SK-N-SH (cell line): ENCODE measurements at regions not wholly inside any gene's neighbourhood (a gene's known extent, or its start where the extent isn't known, plus 50 kb on each side); places are given as distances from the start of the nearest gene placed in this dataset.

Experiments used
- CTCF ChIA-PET: fragments of 300-600, 350-600 bp; formaldehyde crosslinking; extraction: SDS; loops from one replicate; lab custom pipeline; 2021; lab: Yijun Ruan, JAX
- POLR2A ChIA-PET: fragments of 350-600 bp; sonication (Branson Sonifier 250); formaldehyde crosslinking; extraction: SDS; loops from one replicate; lab custom pipeline; 2020; ENCODE audit warnings: antibody characterized with exemption, inconsistent platforms; lab: Yijun Ruan, JAX
- DNase-seq: peaks from one replicate; pipeline ENCODE4 v3.0.0; 2012
- H2AFZ ChIP-seq: fragments of 200-600 bp; sonication (generic); 2 replicates; pipeline ENCODE4 v1.8.1; 2016; ENCODE audit warnings: antibody characterized with exemption, mild to moderate bottlenecking, low read depth
- H3F3A ChIP-seq: fragments of 200-600 bp; sonication (generic); replicated peaks from 2 replicates; pipeline ENCODE3; 2016; ENCODE audit warnings: antibody characterized with exemption, mild to moderate bottlenecking; ENCODE audit not compliant: insufficient read depth
- H3K27ac ChIP-seq, 2 experiments: fragments of 200-500 bp in 1 of 2; fragments of 200-600 bp in 1 of 2; sonication (Bioruptor generic) in 1 of 2; sonication (generic), shearing (Covaris generic) in 1 of 2; 2 replicates each; pipeline versions ENCODE4 v1.5.1 to v1.6.1; 2014 to 2016; ENCODE audit warnings: low read depth in 2 of 2, inconsistent platforms in 1 of 2, low read length in 1 of 2, mild to moderate bottlenecking in 1 of 2, mixed read lengths in 1 of 2
- H3K27me3 ChIP-seq: fragments of 200-600 bp; sonication (generic), shearing (Covaris generic); 2 replicates; pipeline ENCODE4 v1.6.1; 2016; ENCODE audit warnings: mixed run types; ENCODE audit not compliant: insufficient read depth
- H3K36me3 ChIP-seq, 2 experiments: fragments of 200-500 bp in 1 of 2; fragments of 200-600 bp in 1 of 2; sonication (Bioruptor generic) in 1 of 2; sonication (generic) in 1 of 2; replicated peaks in 1 of 2; 2 replicates each; pipeline versions ENCODE3 to v1.5.1; 2014 to 2016; ENCODE audit warnings: low read length in 1 of 2, mild to moderate bottlenecking in 1 of 2; ENCODE audit not compliant: insufficient read depth in 2 of 2, control insufficient read depth in 1 of 2
- H3K4me1 ChIP-seq, 2 experiments: fragments of 200-500 bp in 1 of 2; fragments of 200-600 bp in 1 of 2; sonication (Bioruptor generic) in 1 of 2; sonication (generic), shearing (Covaris generic) in 1 of 2; 2 replicates each; pipeline versions ENCODE4 v1.5.1 to v1.6.1; 2014 to 2016; ENCODE audit warnings: low read depth in 1 of 2, low read length in 1 of 2, mixed run types in 1 of 2; ENCODE audit not compliant: insufficient read depth in 2 of 2, control insufficient read depth in 1 of 2
- H3K4me2 ChIP-seq: fragments of 200-600 bp; sonication (generic), shearing (Covaris generic); 2 replicates; pipeline ENCODE4 v1.6.1; 2017; ENCODE audit warnings: mixed run types
- H3K4me3 ChIP-seq, 2 experiments: fragments of 200-500 bp in 1 of 2; fragments of 200-600 bp in 1 of 2; sonication (Bioruptor generic) in 1 of 2; sonication (generic), shearing (Covaris generic) in 1 of 2; 2 replicates each; pipeline versions ENCODE4 v1.5.1 to v1.8.1; 2014 to 2016; ENCODE audit warnings: low read depth in 2 of 2, inconsistent platforms in 1 of 2, low read length in 1 of 2, mild to moderate bottlenecking in 1 of 2, mixed read lengths in 1 of 2, moderate library complexity in 1 of 2
- H3K79me2 ChIP-seq: fragments of 200-600 bp; sonication (generic); 2 replicates; pipeline ENCODE4 v1.8.1; 2017; ENCODE audit warnings: mild to moderate bottlenecking; ENCODE audit not compliant: insufficient read depth
- H3K9ac ChIP-seq: fragments of 200-600 bp; sonication (generic); 2 replicates; pipeline ENCODE4 v1.6.1; 2017; ENCODE audit warnings: mixed run types
- H3K9me2 ChIP-seq: fragments of 200-600 bp; sonication (generic); 2 replicates; pipeline ENCODE4 v1.6.1; 2017; ENCODE audit warnings: mixed run types
- H3K9me3 ChIP-seq: fragments of 200-600 bp; sonication (generic); 2 replicates; pipeline ENCODE4 v1.6.1; 2017; ENCODE audit warnings: mixed run types, mild to moderate bottlenecking, moderate library complexity
- H4K20me1 ChIP-seq: fragments of 200-600 bp; sonication (generic); 2 replicates; pipeline ENCODE4 v1.6.1; 2017; ENCODE audit warnings: mild to moderate bottlenecking, mixed run types; ENCODE audit not compliant: insufficient read depth
- EZH2phosphoT487 ChIP-seq: fragments of 200-600 bp; sonication (generic); IDR thresholded peaks from 2 replicates; pipeline ENCODE4 v1.6.1; 2017; ENCODE audit warnings: low read depth, mixed run types, mild to moderate bottlenecking, antibody characterized with exemption, moderate library complexity, borderline replicate concordance
- FOXM1 ChIP-seq: IDR thresholded peaks from 2 replicates; pipeline ENCODE4 v1.4.0; 2012; ENCODE audit warnings: low read depth, mild to moderate bottlenecking
- GABPA ChIP-seq: IDR thresholded peaks from 2 replicates; pipeline ENCODE4 v1.4.0; 2012; ENCODE audit warnings: low read depth, mild to moderate bottlenecking
- GATA2 ChIP-seq: sonication (generic); formaldehyde crosslinking; IDR thresholded peaks from 2 replicates; pipeline ENCODE4 v1.5.0; 2020; ENCODE audit warnings: mild to moderate bottlenecking, missing genetic modification reagents
- MEF2A ChIP-seq: IDR thresholded peaks from 2 replicates; pipeline ENCODE4 v1.4.0; 2012; ENCODE audit warnings: low read depth, borderline replicate concordance
- RAD21 ChIP-seq: IDR thresholded peaks from 2 replicates; pipeline ENCODE4 v1.6.1; 2012; ENCODE audit warnings: mild to moderate bottlenecking, low read length
- RCOR1 ChIP-seq: fragments of 150-350 bp; IDR thresholded peaks from 2 replicates; pipeline ENCODE4 v1.6.1; 2017; ENCODE audit warnings: antibody characterized with exemption, low read length
- RFX5 ChIP-seq: IDR thresholded peaks from 2 replicates; pipeline ENCODE4 v1.6.1; 2012; ENCODE audit warnings: mild to moderate bottlenecking, improper control_type of control experiment, low read length
- RXRA ChIP-seq: IDR thresholded peaks from 2 replicates; pipeline ENCODE4 v1.4.0; 2012; ENCODE audit warnings: low read depth, mild to moderate bottlenecking, borderline replicate concordance
- SIN3A ChIP-seq: IDR thresholded peaks from 2 replicates; pipeline ENCODE4 v1.6.1; 2012; ENCODE audit warnings: low read depth, mild to moderate bottlenecking, low read length, moderate library complexity, borderline replicate concordance
- TF ChIP-seq, protein P1 (sequence below): fragments of 150-350 bp; IDR thresholded peaks from 2 replicates; pipeline ENCODE4 v1.6.1; 2017; ENCODE audit warnings: antibody characterized with exemption, low read length, low read depth, borderline replicate concordance
- TF ChIP-seq, protein P2 (sequence below): IDR thresholded peaks from 2 replicates; pipeline ENCODE4 v1.6.1; 2012; ENCODE audit warnings: mild to moderate bottlenecking, low read depth, low read length, moderate library complexity
- TF ChIP-seq, protein P3 (sequence below): IDR thresholded peaks from 2 replicates; pipeline ENCODE4 v1.4.0; 2012; ENCODE audit warnings: low read depth
- TF ChIP-seq, protein P4 (sequence below): IDR thresholded peaks from 2 replicates; pipeline ENCODE4 v1.4.0; 2012; ENCODE audit warnings: low read depth, borderline replicate concordance
- TF ChIP-seq, protein P5 (sequence below): fragments of 150-350 bp; IDR thresholded peaks from 2 replicates; pipeline ENCODE4 v1.6.1; 2016; ENCODE audit warnings: mild to moderate bottlenecking, low read depth, low read length
- TF ChIP-seq, protein P6 (sequence below): IDR thresholded peaks from 2 replicates; pipeline ENCODE4; 2012

DNA sequence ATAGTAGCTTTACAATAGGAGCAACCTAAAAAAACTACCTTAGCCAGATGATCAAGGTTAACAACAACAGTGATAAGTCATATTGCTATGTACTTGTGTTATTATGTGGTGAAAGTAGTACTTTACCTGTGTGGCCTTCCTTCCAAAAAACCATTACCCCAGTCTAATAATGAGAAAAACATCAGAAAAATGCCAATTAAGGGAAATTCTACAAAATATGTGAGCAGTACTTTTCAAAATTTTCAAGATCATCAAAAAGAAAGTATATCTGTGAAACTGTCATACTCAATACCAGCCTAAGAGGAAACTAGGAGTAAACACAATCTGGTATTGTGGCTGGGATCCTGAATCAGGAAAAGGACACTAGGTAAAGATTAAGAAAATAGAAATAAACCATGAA lies 165.3 kb upstream of the PKP2 start:
- no peaks in the 10 kb centered on the region for H3F3A ChIP-seq
- no peak overlapping the region for H3K9ac ChIP-seq
- no peak overlapping the region for H3K27ac ChIP-seq
- H3K4me1 ChIP-seq = no peaks in the 10 kb centered on the region
- H3K9me2 ChIP-seq = no peaks in the 10 kb centered on the region
- CTCF ChIA-PET = no interaction called here
- no peaks in the 10 kb centered on the region for H3K9me3 ChIP-seq
- no peaks in the 10 kb centered on the region for H3K79me2 ChIP-seq
- H3K27me3 ChIP-seq = no peaks in the 10 kb centered on the region
- H3K4me2 ChIP-seq = no peak overlapping the region
- no peak for TF ChIP-seq RCOR1
- no peak for TF ChIP-seq RXRA
- TF ChIP-seq GATA2 (CRISPR knock-in tag) = no peak
- no peak for TF ChIP-seq RAD21
- TF ChIP-seq, protein P1, sequence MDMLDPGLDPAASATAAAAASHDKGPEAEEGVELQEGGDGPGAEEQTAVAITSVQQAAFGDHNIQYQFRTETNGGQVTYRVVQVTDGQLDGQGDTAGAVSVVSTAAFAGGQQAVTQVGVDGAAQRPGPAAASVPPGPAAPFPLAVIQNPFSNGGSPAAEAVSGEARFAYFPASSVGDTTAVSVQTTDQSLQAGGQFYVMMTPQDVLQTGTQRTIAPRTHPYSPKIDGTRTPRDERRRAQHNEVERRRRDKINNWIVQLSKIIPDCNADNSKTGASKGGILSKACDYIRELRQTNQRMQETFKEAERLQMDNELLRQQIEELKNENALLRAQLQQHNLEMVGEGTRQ = no peak
- TF ChIP-seq FOXM1 = no peak
- TF ChIP-seq SIN3A = no peak
- TF ChIP-seq, protein P2, sequence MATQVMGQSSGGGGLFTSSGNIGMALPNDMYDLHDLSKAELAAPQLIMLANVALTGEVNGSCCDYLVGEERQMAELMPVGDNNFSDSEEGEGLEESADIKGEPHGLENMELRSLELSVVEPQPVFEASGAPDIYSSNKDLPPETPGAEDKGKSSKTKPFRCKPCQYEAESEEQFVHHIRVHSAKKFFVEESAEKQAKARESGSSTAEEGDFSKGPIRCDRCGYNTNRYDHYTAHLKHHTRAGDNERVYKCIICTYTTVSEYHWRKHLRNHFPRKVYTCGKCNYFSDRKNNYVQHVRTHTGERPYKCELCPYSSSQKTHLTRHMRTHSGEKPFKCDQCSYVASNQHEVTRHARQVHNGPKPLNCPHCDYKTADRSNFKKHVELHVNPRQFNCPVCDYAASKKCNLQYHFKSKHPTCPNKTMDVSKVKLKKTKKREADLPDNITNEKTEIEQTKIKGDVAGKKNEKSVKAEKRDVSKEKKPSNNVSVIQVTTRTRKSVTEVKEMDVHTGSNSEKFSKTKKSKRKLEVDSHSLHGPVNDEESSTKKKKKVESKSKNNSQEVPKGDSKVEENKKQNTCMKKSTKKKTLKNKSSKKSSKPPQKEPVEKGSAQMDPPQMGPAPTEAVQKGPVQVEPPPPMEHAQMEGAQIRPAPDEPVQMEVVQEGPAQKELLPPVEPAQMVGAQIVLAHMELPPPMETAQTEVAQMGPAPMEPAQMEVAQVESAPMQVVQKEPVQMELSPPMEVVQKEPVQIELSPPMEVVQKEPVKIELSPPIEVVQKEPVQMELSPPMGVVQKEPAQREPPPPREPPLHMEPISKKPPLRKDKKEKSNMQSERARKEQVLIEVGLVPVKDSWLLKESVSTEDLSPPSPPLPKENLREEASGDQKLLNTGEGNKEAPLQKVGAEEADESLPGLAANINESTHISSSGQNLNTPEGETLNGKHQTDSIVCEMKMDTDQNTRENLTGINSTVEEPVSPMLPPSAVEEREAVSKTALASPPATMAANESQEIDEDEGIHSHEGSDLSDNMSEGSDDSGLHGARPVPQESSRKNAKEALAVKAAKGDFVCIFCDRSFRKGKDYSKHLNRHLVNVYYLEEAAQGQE = no peak
- TF ChIP-seq, protein P3, sequence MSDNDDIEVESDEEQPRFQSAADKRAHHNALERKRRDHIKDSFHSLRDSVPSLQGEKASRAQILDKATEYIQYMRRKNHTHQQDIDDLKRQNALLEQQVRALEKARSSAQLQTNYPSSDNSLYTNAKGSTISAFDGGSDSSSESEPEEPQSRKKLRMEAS = no peak
- TF ChIP-seq, protein P4, sequence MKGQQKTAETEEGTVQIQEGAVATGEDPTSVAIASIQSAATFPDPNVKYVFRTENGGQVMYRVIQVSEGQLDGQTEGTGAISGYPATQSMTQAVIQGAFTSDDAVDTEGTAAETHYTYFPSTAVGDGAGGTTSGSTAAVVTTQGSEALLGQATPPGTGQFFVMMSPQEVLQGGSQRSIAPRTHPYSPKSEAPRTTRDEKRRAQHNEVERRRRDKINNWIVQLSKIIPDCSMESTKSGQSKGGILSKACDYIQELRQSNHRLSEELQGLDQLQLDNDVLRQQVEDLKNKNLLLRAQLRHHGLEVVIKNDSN = no peak
- TF ChIP-seq RFX5 = no peak
- TF ChIP-seq, protein P5, sequence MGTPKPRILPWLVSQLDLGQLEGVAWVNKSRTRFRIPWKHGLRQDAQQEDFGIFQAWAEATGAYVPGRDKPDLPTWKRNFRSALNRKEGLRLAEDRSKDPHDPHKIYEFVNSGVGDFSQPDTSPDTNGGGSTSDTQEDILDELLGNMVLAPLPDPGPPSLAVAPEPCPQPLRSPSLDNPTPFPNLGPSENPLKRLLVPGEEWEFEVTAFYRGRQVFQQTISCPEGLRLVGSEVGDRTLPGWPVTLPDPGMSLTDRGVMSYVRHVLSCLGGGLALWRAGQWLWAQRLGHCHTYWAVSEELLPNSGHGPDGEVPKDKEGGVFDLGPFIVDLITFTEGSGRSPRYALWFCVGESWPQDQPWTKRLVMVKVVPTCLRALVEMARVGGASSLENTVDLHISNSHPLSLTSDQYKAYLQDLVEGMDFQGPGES = no peak
- TF ChIP-seq, protein P6, sequence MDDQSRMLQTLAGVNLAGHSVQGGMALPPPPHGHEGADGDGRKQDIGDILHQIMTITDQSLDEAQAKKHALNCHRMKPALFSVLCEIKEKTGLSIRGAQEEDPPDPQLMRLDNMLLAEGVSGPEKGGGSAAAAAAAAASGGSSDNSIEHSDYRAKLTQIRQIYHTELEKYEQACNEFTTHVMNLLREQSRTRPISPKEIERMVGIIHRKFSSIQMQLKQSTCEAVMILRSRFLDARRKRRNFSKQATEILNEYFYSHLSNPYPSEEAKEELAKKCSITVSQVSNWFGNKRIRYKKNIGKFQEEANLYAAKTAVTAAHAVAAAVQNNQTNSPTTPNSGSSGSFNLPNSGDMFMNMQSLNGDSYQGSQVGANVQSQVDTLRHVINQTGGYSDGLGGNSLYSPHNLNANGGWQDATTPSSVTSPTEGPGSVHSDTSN = no peak
- no peak for TF ChIP-seq EZH2phosphoT487
- no peak for TF ChIP-seq GABPA
- no peak for TF ChIP-seq MEF2A
- DNase-seq = no peak
- POLR2A ChIA-PET = no interaction called here
- no peaks in the 10 kb centered on the region for H3K36me3 ChIP-seq
- H2AFZ ChIP-seq = no peak overlapping the region
- H3K4me3 ChIP-seq = no peak overlapping the region
- no peaks in the 10 kb centered on the region for H4K20me1 ChIP-seq
